ENCODE measurements at regions not wholly inside any gene's neighbourhood (a gene's known extent, or its start where the extent isn't known, plus 50 kb on each side); places are given as distances from the start of the nearest gene placed in this dataset.
A peak's percentile ranks its signal among the peaks of the same experiment; 100 is the strongest.

- no peak for TF ChIP-seq SMC3 (conservative IDR thresholded peaks at IDR 0.05; ENCODE audit: poor library complexity)
- TF ChIP-seq EZH2 (IDR thresholded peaks at IDR 0.05; ENCODE audit: borderline replicate concordance, insufficient read depth, low read length, poor library complexity, severe bottlenecking), result no peak
- TF ChIP-seq MXI1 (conservative IDR thresholded peaks at IDR 0.05; ENCODE audit: poor library complexity, severe bottlenecking), result no peak
- TF ChIP-seq POLR2AphosphoS5 (IDR thresholded peaks at IDR 0.05), result no peak
- no peak for TF ChIP-seq REST (IDR thresholded peaks at IDR 0.05; ENCODE audit: borderline replicate concordance)
- TF ChIP-seq CTCF (IDR thresholded peaks at IDR 0.05; ENCODE audit: poor library complexity, severe bottlenecking), result no peak
- TF ChIP-seq EP300 (conservative IDR thresholded peaks at IDR 0.05; ENCODE audit: poor library complexity, severe bottlenecking), result no peak
- TF ChIP-seq RAD21 (conservative IDR thresholded peaks at IDR 0.05), result no peak
- TF ChIP-seq TAF1 (IDR thresholded peaks at IDR 0.05; ENCODE audit: low read depth), result no peak
- no peak overlapping the region for H2AFZ ChIP-seq (ENCODE audit: low read depth, low read length)
- H3F3A ChIP-seq (ENCODE audit: insufficient read depth, low read length, poor library complexity, severe bottlenecking), result peaks cover 3% of the 10 kb centered on the region
- no peak overlapping the region for H3K9ac ChIP-seq (ENCODE audit: low read length)
- no peaks in the 10 kb centered on the region for H3K9me2 ChIP-seq (ENCODE audit: insufficient read depth, low read length)
- no peaks in the 10 kb centered on the region for H4K20me1 ChIP-seq (ENCODE audit: insufficient read depth)
- H3K27ac ChIP-seq (ENCODE audit: low read length), result no peak overlapping the region
- H3K9me3 ChIP-seq (ENCODE audit: low read length), result no peaks in the 10 kb centered on the region
- H3K4me3 ChIP-seq (ENCODE audit: low read length), result no peak overlapping the region
- no peak overlapping the region for H3K4me2 ChIP-seq (ENCODE audit: low read length)
- no peaks in the 10 kb centered on the region for H3K27me3 ChIP-seq (ENCODE audit: insufficient read depth, low read depth, low read length)
- H3K79me2 ChIP-seq (replicated peaks; ENCODE audit: insufficient read depth, low read length), result no peaks in the 10 kb centered on the region
- H3K36me3 ChIP-seq (ENCODE audit: insufficient read depth, low read length), result no peaks in the 10 kb centered on the region
Observed at GRCh38 chr12:18882690-18883089, 144.8 kb downstream of the CAPZA3 start.

- no peaks in the 10 kb centered on the region for H3K36me3 ChIP-seq (ENCODE audit: insufficient read depth, low read length)
- H3K9me3 ChIP-seq (ENCODE audit: low read length), result no peaks in the 10 kb centered on the region
- peaks cover 7% of the 10 kb centered on the region for H3F3A ChIP-seq (ENCODE audit: insufficient read depth, low read length, poor library complexity, severe bottlenecking)
- no peaks in the 10 kb centered on the region for H3K79me2 ChIP-seq (replicated peaks; ENCODE audit: insufficient read depth, low read length)
- H4K20me1 ChIP-seq (ENCODE audit: insufficient read depth), result no peaks in the 10 kb centered on the region
- H3K4me2 ChIP-seq (ENCODE audit: low read length), result no peak overlapping the region
- H2AFZ ChIP-seq (ENCODE audit: low read depth, low read length), result no peak overlapping the region
- H3K27ac ChIP-seq (ENCODE audit: low read length), result peak overlapping the region; percentile 55
- H3K27me3 ChIP-seq (ENCODE audit: insufficient read depth, low read depth, low read length), result no peaks in the 10 kb centered on the region
- TF ChIP-seq CTCF (IDR thresholded peaks at IDR 0.05; ENCODE audit: poor library complexity, severe bottlenecking) (no peak), POLR2AphosphoS5 (IDR thresholded peaks at IDR 0.05) (no peak), TAF1 (IDR thresholded peaks at IDR 0.05; ENCODE audit: low read depth) (no peak), RAD21 (conservative IDR thresholded peaks at IDR 0.05) (no peak), EP300 (conservative IDR thresholded peaks at IDR 0.05; ENCODE audit: poor library complexity, severe bottlenecking) (no peak), MXI1 (conservative IDR thresholded peaks at IDR 0.05; ENCODE audit: poor library complexity, severe bottlenecking) (no peak), EZH2 (IDR thresholded peaks at IDR 0.05; ENCODE audit: borderline replicate concordance, insufficient read depth, low read length, poor library complexity, severe bottlenecking) (no peak), REST (IDR thresholded peaks at IDR 0.05; ENCODE audit: borderline replicate concordance) (no peak), SMC3 (conservative IDR thresholded peaks at IDR 0.05; ENCODE audit: poor library complexity) (no peak)
- no peak overlapping the region for H3K4me3 ChIP-seq (ENCODE audit: low read length)
- no peak overlapping the region for H3K9ac ChIP-seq (ENCODE audit: low read length)
- H3K9me2 ChIP-seq (ENCODE audit: insufficient read depth, low read length), result no peaks in the 10 kb centered on the region
Observed at GRCh38 chr12:18886962-18887361, 149.0 kb downstream of the CAPZA3 start.
